Thoracic aorta (tissue), 2 donors: ENCODE measurements at regions not wholly inside any gene's neighbourhood (a gene's known extent, or its start where the extent isn't known, plus 50 kb on each side); places are given as distances from the start of the nearest gene placed in this dataset.

Source experiments
- ATAC-seq: fragments of 150-250 bp; one replicate; pipeline ENCODE4 v1.8.0; 2017; ENCODE audit warnings: low read depth; ENCODE audit not compliant: insufficient number of reproducible peaks, low FRiP score
- DNase-seq: peaks from one replicate; pipeline ENCODE4 v3.0.0-alpha.2; 2020; ENCODE audit warnings: low spot score
- H3K27ac ChIP-seq, 2 donors: fragments of 200-600 bp; sonication (generic); 1 replicate in 1 of 2; 2 replicates in 1 of 2; pipeline ENCODE4 v1.5.1; 2016; ENCODE audit warnings: mild to moderate bottlenecking in 2 of 2, moderate library complexity in 2 of 2
- H3K27me3 ChIP-seq: fragments of 200-600 bp; sonication (generic); replicated peaks from 2 replicates; pipeline ENCODE4 v1.6.0; 2016; ENCODE audit warnings: mild to moderate bottlenecking; ENCODE audit not compliant: insufficient read depth
- H3K36me3 ChIP-seq: fragments of 200-600 bp; sonication (generic); one replicate; pipeline ENCODE4 v1.5.1; 2016
- H3K4me1 ChIP-seq, 2 donors: fragments of 200-600 bp; sonication (generic); 1 replicate in 1 of 2; 2 replicates in 1 of 2; pipeline versions ENCODE4 v1.5.1 to v1.6.0; 2016; ENCODE audit warnings: low read depth in 2 of 2, mild to moderate bottlenecking in 1 of 2; ENCODE audit not compliant: control insufficient read depth in 1 of 2
- H3K4me3 ChIP-seq: fragments of 200-600 bp; sonication (generic); 2 replicates; pipeline ENCODE4 v1.5.1; 2016; ENCODE audit warnings: mild to moderate bottlenecking
- H3K9me3 ChIP-seq: fragments of 200-600 bp; sonication (generic); 2 replicates; pipeline ENCODE4 v1.5.1; 2016
- CTCF ChIP-seq: fragments of 200-600 bp; sonication (generic); IDR thresholded peaks from one replicate; pipeline ENCODE4 v1.5.1; 2019; ENCODE audit warnings: antibody characterized with exemption

DNA sequence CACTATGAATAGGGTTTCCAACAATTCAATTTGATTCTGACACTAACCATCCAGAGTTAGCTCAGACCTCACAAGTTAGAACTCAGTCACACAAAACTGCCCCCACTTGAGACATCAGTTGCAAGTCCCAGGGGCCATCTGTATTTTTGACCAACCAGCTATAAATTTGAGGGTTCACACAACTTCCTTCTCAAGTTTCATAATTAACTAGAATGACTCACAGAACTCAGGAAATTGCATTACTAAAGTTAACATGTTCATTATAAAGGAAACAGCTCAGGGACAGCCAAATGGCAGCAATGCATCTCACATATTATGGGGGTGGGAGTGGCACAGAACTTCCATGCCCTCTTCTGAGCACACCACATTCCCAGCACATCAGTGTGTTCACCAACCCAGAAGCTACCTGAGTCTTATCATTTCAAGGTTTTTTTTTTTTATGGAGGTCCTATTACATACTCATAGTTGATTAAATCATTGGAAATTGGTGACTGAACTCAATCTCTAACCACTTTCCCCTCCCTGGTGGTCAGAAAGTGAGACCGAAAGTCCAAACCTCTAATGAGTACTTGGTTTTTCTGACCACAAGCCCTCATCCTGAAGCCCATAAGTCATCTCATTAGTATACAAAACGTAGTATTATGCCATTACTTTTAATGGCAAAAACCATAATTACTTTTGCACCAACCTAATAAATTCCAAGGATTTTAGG lies 1721.5 kb upstream of the SEL1L start:
- Histone ChIP-seq H3K27ac (no peak overlapping the region), H3K4me3 (no peak overlapping the region), H3K4me1 (peaks cover 0 to 10% of the 10 kb centered on the region in 2 donors), H3K9me3 (no peaks in the 10 kb centered on the region), H3K36me3 (no peaks in the 10 kb centered on the region), H3K27me3 (no peaks in the 10 kb centered on the region)
- no peak for DNase-seq
- ATAC-seq = no peak
- no peak for TF ChIP-seq CTCF

DNA sequence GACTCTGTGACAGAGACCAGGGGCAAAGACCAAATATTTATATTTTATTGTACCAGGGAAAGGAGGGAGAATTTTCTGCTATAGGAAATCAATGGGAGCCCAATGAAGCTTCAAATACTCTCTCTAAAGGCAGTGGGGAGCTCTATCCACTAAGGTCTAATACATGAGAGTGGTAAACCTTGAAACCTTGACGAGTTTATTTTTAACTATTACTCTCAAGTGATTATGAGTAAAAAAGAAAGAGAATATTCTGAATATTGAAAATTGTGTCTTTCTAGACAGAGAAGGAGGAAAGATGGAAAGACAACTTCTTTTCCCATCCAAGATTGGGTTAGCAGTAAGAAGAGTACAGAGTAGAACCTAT lies 1722.1 kb upstream of the SEL1L start:
- no peak overlapping the region for H3K4me3 ChIP-seq
- no peaks in the 10 kb centered on the region for H3K36me3 ChIP-seq
- H3K27ac ChIP-seq = no peak overlapping the region
- DNase-seq = no peak
- H3K4me1 ChIP-seq = peaks cover 0 to 10% of the 10 kb centered on the region in 2 donors
- ATAC-seq = no peak
- no peak for TF ChIP-seq CTCF
- no peaks in the 10 kb centered on the region for H3K9me3 ChIP-seq
- H3K27me3 ChIP-seq = no peaks in the 10 kb centered on the region

DNA sequence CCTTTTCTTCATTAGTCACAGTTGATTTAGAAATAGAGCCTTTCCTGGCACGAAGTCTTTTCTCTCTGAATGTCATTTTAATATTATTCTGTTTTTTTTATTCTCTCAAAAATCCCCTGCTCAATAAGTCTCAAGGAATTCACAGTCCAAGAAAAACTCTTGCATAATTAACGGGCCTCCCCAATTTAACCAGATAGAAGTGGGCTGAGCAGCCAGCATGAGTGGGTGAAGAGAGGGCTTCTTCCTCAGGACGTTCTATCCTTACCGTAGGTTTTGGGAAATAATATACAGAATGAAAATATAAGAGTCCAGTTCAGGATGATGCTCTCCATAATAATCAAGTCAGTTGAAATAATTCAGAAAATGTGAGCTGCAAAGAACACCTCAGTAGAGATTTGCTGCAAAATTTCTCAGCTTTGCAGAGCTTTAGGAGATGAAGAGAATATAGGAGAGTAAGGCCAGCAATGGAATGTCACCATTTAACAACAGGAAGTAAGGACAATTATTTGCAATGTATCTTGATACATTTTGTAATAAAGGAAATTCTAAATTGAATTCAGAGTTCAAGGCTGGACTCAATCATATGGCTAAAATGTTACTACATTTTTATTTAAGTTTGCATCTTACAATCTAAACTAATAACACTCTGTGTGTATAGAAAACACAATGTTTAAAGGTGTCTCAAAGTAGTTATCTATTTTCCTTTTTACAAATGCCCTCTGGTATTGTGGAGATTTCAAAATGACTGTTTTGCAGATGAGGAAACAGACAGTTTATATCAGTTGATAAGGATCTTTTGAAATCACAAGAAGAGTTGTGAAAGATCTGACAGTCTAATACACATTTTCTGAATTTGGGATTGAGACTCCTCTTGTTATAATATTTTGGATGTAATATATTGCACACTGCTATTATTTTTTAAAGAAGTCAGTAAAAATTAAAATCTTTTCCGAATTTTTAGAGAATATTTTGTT lies 1724.1 kb upstream of the SEL1L start:
- no peaks in the 10 kb centered on the region for H3K27me3 ChIP-seq
- no peak for TF ChIP-seq CTCF
- H3K36me3 ChIP-seq = no peaks in the 10 kb centered on the region
- H3K27ac ChIP-seq = no peak overlapping the region
- no peak for DNase-seq
- H3K9me3 ChIP-seq = no peaks in the 10 kb centered on the region
- peaks cover 0 to 10% of the 10 kb centered on the region in 2 donors for H3K4me1 ChIP-seq
- H3K4me3 ChIP-seq = no peak overlapping the region
- no peak for ATAC-seq

DNA sequence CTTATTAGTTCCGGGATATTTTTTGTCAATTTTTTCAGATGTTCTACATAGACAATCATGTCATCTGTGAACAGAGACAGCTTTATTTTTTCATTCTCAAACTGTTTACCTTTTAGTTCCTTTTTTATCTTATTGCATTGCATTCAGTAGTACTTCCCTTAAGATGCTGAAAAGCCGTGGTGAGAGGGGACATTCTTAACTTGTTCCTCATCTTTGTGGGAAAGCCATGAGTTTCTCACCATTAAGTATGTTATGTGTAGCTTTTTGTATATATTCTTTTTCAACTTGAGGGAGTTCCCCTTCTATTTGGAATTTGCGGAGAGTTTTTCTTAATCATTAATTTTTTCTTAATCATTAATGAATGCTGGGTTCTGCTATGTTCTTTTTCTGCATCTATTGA lies 1727.1 kb upstream of the SEL1L start:
- Histone ChIP-seq H3K4me1 (no peaks in the 10 kb centered on the region), H3K9me3 (no peaks in the 10 kb centered on the region), H3K27ac (no peak overlapping the region), H3K36me3 (no peaks in the 10 kb centered on the region), H3K27me3 (no peaks in the 10 kb centered on the region), H3K4me3 (no peak overlapping the region)
- DNase-seq (no peak), ATAC-seq (no peak)
- TF ChIP-seq CTCF = no peak

DNA sequence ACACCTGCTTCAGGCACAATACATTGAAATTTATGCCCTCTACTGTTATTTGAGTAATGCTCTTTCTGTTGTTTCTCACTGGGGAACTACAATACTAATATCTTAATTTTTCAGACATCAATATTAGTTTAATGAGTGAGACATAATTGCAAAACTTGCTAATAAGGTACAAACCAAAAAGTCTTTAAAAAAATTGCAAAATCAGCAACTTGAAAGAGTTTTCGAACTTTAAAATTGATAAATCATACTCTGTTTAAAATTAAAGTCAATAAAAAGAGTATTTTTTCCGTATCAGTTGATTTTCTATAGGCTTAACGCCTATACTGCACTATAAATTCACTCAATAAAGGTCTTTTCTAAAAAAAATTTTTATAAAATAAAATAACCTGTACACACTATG lies 1735.9 kb upstream of the SEL1L start:
- ATAC-seq = no peak

More for the DNA sequence above, 1735.9 kb upstream of the SEL1L start:
- no peaks in the 10 kb centered on the region for H3K4me1 ChIP-seq
- H3K4me3 ChIP-seq = no peak overlapping the region
- H3K36me3 ChIP-seq = no peaks in the 10 kb centered on the region
- H3K27ac ChIP-seq = no peak overlapping the region
- no peaks in the 10 kb centered on the region for H3K27me3 ChIP-seq
- DNase-seq = no peak
- no peaks in the 10 kb centered on the region for H3K9me3 ChIP-seq
- TF ChIP-seq CTCF = no peak
